ENCODE measurements at regions not wholly inside any gene's neighbourhood (a gene's known extent, or its start where the extent isn't known, plus 50 kb on each side); places are given as distances from the start of the nearest gene placed in this dataset.

DNA sequence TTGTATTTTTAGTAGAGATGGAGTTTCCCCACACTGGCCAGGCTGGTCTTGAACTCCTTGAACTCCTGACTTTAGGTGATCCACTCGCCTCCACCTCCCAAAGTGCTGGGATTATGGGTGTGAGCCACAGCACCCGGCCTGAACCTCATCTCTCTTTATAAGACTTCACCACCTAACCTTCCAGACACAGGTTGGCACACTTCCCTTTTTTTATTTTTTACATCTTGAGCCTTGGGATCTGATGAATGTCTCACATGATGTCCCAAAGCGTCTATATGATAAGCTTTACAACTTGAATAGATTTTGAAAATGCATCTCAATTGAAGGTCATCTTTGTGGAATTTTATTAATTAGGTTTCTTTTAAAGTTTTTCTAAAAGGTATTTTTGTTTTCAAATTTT is 172.4 kb upstream of the IVNS1ABP start:
- FAIRE-seq (no peak), DNase-seq (ENCODE audit: low read depth, low spot score) (no peak)
- H3K36me3 ChIP-seq (ENCODE audit: control insufficient read depth in 2 of 2, extremely low read depth in 1 of 2, insufficient read depth in 2 of 2, low read length in 2 of 2): no peaks in the 10 kb centered on the region
- H3K4me1 ChIP-seq (ENCODE audit: control insufficient read depth, extremely low read depth, insufficient read depth, low read length): no peaks in the 10 kb centered on the region
- no peak overlapping the region for H3K9ac ChIP-seq (replicated peaks; ENCODE audit: extremely low read depth, insufficient read depth, low read length)
- dilution Hi-C loops (cut with MboI; ENCODE audit: extremely low pct_ligation_motif_present, low sequenced_read_pairs) (no loop called here), intact Hi-C loops (cut with micrococcal nuclease) (no loop called here)
- H3K27me3 ChIP-seq (ENCODE audit: control insufficient read depth in 2 of 2, insufficient read depth in 2 of 2, low read length in 2 of 2): no peaks in the 10 kb centered on the region
- no peaks in the 10 kb centered on the region for H3K9me3 ChIP-seq (replicated peaks; ENCODE audit: control insufficient read depth, insufficient read depth, low read length)
- POLR2A ChIA-PET: no interaction called here
- H3K9me1 ChIP-seq (replicated peaks; ENCODE audit: control insufficient read depth, extremely low read depth, insufficient read depth, low read length): no peaks in the 10 kb centered on the region
- no peak overlapping the region for H3K4me3 ChIP-seq (replicated peaks in 1 of 3; ENCODE audit: insufficient read depth in 1 of 3, low read depth in 1 of 3, low read length in 3 of 3)
- TF ChIP-seq POLR2AphosphoS5 (IDR thresholded peaks at IDR 0.05; ENCODE audit: insufficient read depth, low read depth, low read length): no peak
- TF ChIP-seq, protein P1, sequence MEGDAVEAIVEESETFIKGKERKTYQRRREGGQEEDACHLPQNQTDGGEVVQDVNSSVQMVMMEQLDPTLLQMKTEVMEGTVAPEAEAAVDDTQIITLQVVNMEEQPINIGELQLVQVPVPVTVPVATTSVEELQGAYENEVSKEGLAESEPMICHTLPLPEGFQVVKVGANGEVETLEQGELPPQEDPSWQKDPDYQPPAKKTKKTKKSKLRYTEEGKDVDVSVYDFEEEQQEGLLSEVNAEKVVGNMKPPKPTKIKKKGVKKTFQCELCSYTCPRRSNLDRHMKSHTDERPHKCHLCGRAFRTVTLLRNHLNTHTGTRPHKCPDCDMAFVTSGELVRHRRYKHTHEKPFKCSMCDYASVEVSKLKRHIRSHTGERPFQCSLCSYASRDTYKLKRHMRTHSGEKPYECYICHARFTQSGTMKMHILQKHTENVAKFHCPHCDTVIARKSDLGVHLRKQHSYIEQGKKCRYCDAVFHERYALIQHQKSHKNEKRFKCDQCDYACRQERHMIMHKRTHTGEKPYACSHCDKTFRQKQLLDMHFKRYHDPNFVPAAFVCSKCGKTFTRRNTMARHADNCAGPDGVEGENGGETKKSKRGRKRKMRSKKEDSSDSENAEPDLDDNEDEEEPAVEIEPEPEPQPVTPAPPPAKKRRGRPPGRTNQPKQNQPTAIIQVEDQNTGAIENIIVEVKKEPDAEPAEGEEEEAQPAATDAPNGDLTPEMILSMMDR (IDR thresholded peaks at IDR 0.05; ENCODE audit: extremely low read depth in 1 of 2, insufficient read depth in 1 of 2, low read depth in 1 of 2, low read length in 2 of 2): no peak
- TF ChIP-seq GATA2 (IDR thresholded peaks at IDR 0.05; ENCODE audit: insufficient read depth, insufficient read length, low read depth, low read length): no peak
- no peak for TF ChIP-seq FOS (IDR thresholded peaks at IDR 0.05; ENCODE audit: borderline replicate concordance, insufficient read depth, low read length)
- TF ChIP-seq EZH2 (IDR thresholded peaks at IDR 0.05; ENCODE audit: borderline replicate concordance, low read depth, low read length, severe bottlenecking): no peak
- TF ChIP-seq, protein P2, sequence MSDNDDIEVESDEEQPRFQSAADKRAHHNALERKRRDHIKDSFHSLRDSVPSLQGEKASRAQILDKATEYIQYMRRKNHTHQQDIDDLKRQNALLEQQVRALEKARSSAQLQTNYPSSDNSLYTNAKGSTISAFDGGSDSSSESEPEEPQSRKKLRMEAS (IDR thresholded peaks at IDR 0.05; ENCODE audit: insufficient read depth, insufficient read length): no peak
- TF ChIP-seq POLR2A (IDR thresholded peaks at IDR 0.05; ENCODE audit: low read depth, low read length): no peak
- TF ChIP-seq MYC (IDR thresholded peaks at IDR 0.05; ENCODE audit: low read depth, low read length): no peak
- H3K4me2 ChIP-seq (ENCODE audit: insufficient read depth, low read length): no peak overlapping the region
- no TSS peak for BruUV-seq (replicated peaks)
- H4K20me1 ChIP-seq (replicated peaks; ENCODE audit: control insufficient read depth, extremely low read depth, insufficient read depth, low read length): no peaks in the 10 kb centered on the region
- no peak overlapping the region for H2AFZ ChIP-seq (ENCODE audit: low read depth, low read length)
- H3K79me2 ChIP-seq (ENCODE audit: control insufficient read depth, insufficient read depth, low read length): no peaks in the 10 kb centered on the region
- H3K27ac ChIP-seq (ENCODE audit: insufficient read depth, low read depth, low read length): no peak overlapping the region
- CTCF ChIA-PET: no interaction called here

Measured in endothelial cell of umbilical vein (primary cell).